Body of pancreas (tissue), 4 donors: ENCODE measurements at regions not wholly inside any gene's neighbourhood (a gene's known extent, or its start where the extent isn't known, plus 50 kb on each side); places are given as distances from the start of the nearest gene placed in this dataset.

Source experiments
- CTCF ChIP-seq, 7 experiments: fragments of 450-650 bp in 4 of 7; fragments of 200-600 bp in 3 of 7; sonication (generic) in 3 of 7; IDR thresholded peaks; one replicate each; pipeline ENCODE4 v1.5.1; 2016 to 2019; ENCODE audit warnings: antibody characterized with exemption in 7 of 7
- POLR2A ChIP-seq, 3 donors: fragments of 450-650 bp; IDR thresholded peaks; one replicate each; pipeline ENCODE4 v1.6.1; 2016; ENCODE audit warnings: antibody characterized with exemption in 3 of 3, mild to moderate bottlenecking in 2 of 3

- TF ChIP-seq CTCF (IDR thresholded peaks at IDR 0.05) = no peak
- TF ChIP-seq POLR2A (IDR thresholded peaks at IDR 0.05) = no peak
Measured at GRCh38 chr5:119840175-119840574, 210.8 kb downstream of the FAM170A start.
